Prostate gland (tissue), 2 donors: ENCODE measurements at regions not wholly inside any gene's neighbourhood (a gene's known extent, or its start where the extent isn't known, plus 50 kb on each side); places are given as distances from the start of the nearest gene placed in this dataset.
"Not testable (repeated sequence)": the region's sequence is repeated elsewhere in the genome, so short reads cannot be mapped to it uniquely, and the experiment has no call there.

ENCODE experiments used
- POLR2A ChIP-seq: fragments of 450-650 bp; IDR thresholded peaks from one replicate; pipeline ENCODE4 v1.6.1; 2016; ENCODE audit warnings: antibody characterized with exemption, mild to moderate bottlenecking
- POLR2AphosphoS5 ChIP-seq: sonication (generic); formaldehyde crosslinking; IDR thresholded peaks from one replicate; pipeline ENCODE4 v1.6.1; 2017; ENCODE audit warnings: antibody characterized with exemption
- TF ChIP-seq, protein P1 (sequence below), 4 experiments: fragments of 200-600 bp in 2 of 4; fragments of 450-650 bp in 2 of 4; sonication (generic) in 2 of 4; IDR thresholded peaks; 1 replicate in 3 of 4; 2 replicates in 1 of 4; pipeline ENCODE4 v1.5.1; 2016 to 2019; ENCODE audit warnings: antibody characterized with exemption in 4 of 4, mild to moderate bottlenecking in 2 of 4, moderate library complexity in 2 of 4

- TF ChIP-seq, protein P1, sequence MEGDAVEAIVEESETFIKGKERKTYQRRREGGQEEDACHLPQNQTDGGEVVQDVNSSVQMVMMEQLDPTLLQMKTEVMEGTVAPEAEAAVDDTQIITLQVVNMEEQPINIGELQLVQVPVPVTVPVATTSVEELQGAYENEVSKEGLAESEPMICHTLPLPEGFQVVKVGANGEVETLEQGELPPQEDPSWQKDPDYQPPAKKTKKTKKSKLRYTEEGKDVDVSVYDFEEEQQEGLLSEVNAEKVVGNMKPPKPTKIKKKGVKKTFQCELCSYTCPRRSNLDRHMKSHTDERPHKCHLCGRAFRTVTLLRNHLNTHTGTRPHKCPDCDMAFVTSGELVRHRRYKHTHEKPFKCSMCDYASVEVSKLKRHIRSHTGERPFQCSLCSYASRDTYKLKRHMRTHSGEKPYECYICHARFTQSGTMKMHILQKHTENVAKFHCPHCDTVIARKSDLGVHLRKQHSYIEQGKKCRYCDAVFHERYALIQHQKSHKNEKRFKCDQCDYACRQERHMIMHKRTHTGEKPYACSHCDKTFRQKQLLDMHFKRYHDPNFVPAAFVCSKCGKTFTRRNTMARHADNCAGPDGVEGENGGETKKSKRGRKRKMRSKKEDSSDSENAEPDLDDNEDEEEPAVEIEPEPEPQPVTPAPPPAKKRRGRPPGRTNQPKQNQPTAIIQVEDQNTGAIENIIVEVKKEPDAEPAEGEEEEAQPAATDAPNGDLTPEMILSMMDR (IDR thresholded peaks at IDR 0.05): not testable (repeated sequence)
- not testable (repeated sequence) for TF ChIP-seq POLR2AphosphoS5, POLR2A
Measured at GRCh38 chr11:71730748-71731147, 102.3 kb upstream of the DEFB108B start.
